ENCODE measurements at regions not wholly inside any gene's neighbourhood (a gene's known extent, or its start where the extent isn't known, plus 50 kb on each side); places are given as distances from the start of the nearest gene placed in this dataset.

- DNase-seq (ENCODE audit: low read depth in 4 of 6, low spot score in 6 of 6), result no peak
- 88% methylated on average over 6 of the region's 7 CpGs for WGBS (ENCODE audit: insufficient coverage)
- Histone ChIP-seq H3K27ac (ENCODE audit: low read depth, low read length) (no peak overlapping the region), H3K27me3 (ENCODE audit: control insufficient read depth, insufficient read depth, low read length) (no peaks in the 10 kb centered on the region), H3K9me3 (ENCODE audit: control insufficient read depth, insufficient read depth, low read length) (no peaks in the 10 kb centered on the region), H3K4me3 (ENCODE audit: low read depth, low read length) (no peak overlapping the region), H3K36me3 (ENCODE audit: control insufficient read depth, insufficient read depth, low read length) (no peaks in the 10 kb centered on the region), H3K4me1 (ENCODE audit: control insufficient read depth, insufficient read depth, low read length) (no peaks in the 10 kb centered on the region)
These were observed 71.2 kb upstream of the ARID5B start for GRCh38 chr10:61830072-61830845.

DNA sequence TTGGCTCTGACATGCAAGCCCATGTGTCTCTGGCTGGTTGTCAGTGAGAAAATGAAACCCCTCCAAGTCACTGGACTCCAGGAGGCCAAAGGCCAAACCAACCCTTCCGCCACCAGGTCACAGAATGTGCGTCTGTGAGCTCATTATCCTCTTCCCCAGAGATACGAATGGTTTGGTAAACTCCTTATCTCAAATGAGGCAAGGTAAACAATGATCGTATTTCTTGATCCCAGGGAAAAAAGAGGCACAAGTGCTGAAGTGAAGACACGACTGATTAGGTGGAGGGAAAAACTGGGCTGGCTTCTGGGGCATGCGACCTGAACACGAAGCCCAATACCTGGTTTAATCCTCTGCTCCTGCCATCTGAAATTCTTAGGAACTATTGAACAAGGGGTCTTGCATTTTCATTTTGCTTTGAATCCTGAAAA, 70.6 kb upstream of the ARID5B start:
- H3K27me3 ChIP-seq (ENCODE audit: control insufficient read depth, insufficient read depth, low read length), result no peaks in the 10 kb centered on the region
- no peak for DNase-seq (ENCODE audit: low read depth in 4 of 6, low spot score in 6 of 6)
- no peaks in the 10 kb centered on the region for H3K9me3 ChIP-seq (ENCODE audit: control insufficient read depth, insufficient read depth, low read length)
- H3K27ac ChIP-seq (ENCODE audit: low read depth, low read length), result no peak overlapping the region
- 92% methylated on average over 5 of the region's 7 CpGs for WGBS (ENCODE audit: insufficient coverage)
- no peaks in the 10 kb centered on the region for H3K36me3 ChIP-seq (ENCODE audit: control insufficient read depth, insufficient read depth, low read length)
- H3K4me3 ChIP-seq (ENCODE audit: low read depth, low read length), result no peak overlapping the region
- no peaks in the 10 kb centered on the region for H3K4me1 ChIP-seq (ENCODE audit: control insufficient read depth, insufficient read depth, low read length)

GRCh38 chr10:61832866-61833481, 68.5 kb upstream of the ARID5B start:
- no peaks in the 10 kb centered on the region for H3K36me3 ChIP-seq (ENCODE audit: control insufficient read depth, insufficient read depth, low read length)
- no peaks in the 10 kb centered on the region for H3K27me3 ChIP-seq (ENCODE audit: control insufficient read depth, insufficient read depth, low read length)
- H3K4me3 ChIP-seq (ENCODE audit: low read depth, low read length), result no peak overlapping the region
- no CpG with 5 or more reads among the region's 3 CpGs for WGBS (ENCODE audit: insufficient coverage)
- no peak for DNase-seq (ENCODE audit: low read depth in 4 of 6, low spot score in 6 of 6)
- H3K4me1 ChIP-seq (ENCODE audit: control insufficient read depth, insufficient read depth, low read length), result no peaks in the 10 kb centered on the region
- H3K27ac ChIP-seq (ENCODE audit: low read depth, low read length), result no peak overlapping the region
- no peaks in the 10 kb centered on the region for H3K9me3 ChIP-seq (ENCODE audit: control insufficient read depth, insufficient read depth, low read length)

GRCh38 chr10:61834519-61834918, 67.0 kb upstream of the ARID5B start:
- Histone ChIP-seq H3K27ac (ENCODE audit: low read depth, low read length) (no peak overlapping the region), H3K27me3 (ENCODE audit: control insufficient read depth, insufficient read depth, low read length) (no peaks in the 10 kb centered on the region), H3K9me3 (ENCODE audit: control insufficient read depth, insufficient read depth, low read length) (no peaks in the 10 kb centered on the region), H3K4me3 (ENCODE audit: low read depth, low read length) (no peak overlapping the region), H3K4me1 (ENCODE audit: control insufficient read depth, insufficient read depth, low read length) (no peaks in the 10 kb centered on the region), H3K36me3 (ENCODE audit: control insufficient read depth, insufficient read depth, low read length) (no peaks in the 10 kb centered on the region)
- 83% methylated on average over 1 of the region's 1 CpG for WGBS (ENCODE audit: insufficient coverage)
- no peak for DNase-seq (ENCODE audit: low read depth in 4 of 6, low spot score in 6 of 6)

DNA sequence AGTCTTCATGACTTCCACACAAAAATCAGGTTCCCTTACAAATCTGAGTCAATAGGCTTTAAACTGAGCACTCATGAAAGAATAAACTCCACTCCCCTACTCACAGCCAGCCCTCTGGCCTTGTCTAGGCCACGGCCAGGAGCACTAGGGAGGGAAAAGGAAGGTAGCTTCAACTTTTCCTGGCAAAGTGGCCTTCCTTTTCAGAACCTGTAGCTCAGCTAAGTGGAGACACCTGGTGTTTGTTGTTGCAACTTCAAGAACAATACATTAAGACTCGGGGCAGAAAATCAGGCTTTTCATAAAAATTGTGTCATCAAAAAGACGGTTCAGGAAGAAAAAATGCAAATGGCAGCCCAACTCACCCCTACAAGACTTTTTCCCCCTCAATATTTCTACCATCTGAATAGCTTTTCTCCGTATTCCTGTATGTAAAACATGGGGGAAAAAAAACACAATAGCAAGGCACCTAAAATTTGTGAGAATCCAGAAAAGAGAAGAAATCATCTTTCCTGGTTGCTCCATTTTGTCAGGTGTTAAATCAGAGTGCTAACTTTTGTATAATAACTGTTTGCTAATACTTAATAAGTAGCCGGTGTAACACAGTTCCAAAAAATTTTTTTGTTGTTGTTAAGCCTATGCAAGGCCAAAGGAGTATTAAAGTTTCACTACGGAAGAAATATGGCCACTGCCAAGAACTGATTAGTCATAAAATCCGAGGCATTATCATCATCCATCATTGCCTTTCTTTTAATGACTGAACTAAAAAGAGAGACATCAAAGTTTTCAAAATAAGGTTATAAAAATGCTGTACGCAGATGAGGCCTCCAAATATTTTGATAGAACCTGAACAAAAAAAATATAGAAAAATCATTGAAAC, 66.2 kb upstream of the ARID5B start:
- Histone ChIP-seq H3K4me1 (ENCODE audit: control insufficient read depth, insufficient read depth, low read length) (no peaks in the 10 kb centered on the region), H3K27me3 (ENCODE audit: control insufficient read depth, insufficient read depth, low read length) (no peaks in the 10 kb centered on the region), H3K36me3 (ENCODE audit: control insufficient read depth, insufficient read depth, low read length) (no peaks in the 10 kb centered on the region), H3K4me3 (ENCODE audit: low read depth, low read length) (no peak overlapping the region), H3K27ac (ENCODE audit: low read depth, low read length) (peak overlapping the region; percentile 63), H3K9me3 (ENCODE audit: control insufficient read depth, insufficient read depth, low read length) (no peaks in the 10 kb centered on the region)
- DNase-seq (ENCODE audit: low read depth in 4 of 6, low spot score in 6 of 6), result peak in 2 of 6 donors; percentile 39 to 81
- 80% methylated on average over 2 of the region's 8 CpGs for WGBS (ENCODE audit: insufficient coverage)

DNA sequence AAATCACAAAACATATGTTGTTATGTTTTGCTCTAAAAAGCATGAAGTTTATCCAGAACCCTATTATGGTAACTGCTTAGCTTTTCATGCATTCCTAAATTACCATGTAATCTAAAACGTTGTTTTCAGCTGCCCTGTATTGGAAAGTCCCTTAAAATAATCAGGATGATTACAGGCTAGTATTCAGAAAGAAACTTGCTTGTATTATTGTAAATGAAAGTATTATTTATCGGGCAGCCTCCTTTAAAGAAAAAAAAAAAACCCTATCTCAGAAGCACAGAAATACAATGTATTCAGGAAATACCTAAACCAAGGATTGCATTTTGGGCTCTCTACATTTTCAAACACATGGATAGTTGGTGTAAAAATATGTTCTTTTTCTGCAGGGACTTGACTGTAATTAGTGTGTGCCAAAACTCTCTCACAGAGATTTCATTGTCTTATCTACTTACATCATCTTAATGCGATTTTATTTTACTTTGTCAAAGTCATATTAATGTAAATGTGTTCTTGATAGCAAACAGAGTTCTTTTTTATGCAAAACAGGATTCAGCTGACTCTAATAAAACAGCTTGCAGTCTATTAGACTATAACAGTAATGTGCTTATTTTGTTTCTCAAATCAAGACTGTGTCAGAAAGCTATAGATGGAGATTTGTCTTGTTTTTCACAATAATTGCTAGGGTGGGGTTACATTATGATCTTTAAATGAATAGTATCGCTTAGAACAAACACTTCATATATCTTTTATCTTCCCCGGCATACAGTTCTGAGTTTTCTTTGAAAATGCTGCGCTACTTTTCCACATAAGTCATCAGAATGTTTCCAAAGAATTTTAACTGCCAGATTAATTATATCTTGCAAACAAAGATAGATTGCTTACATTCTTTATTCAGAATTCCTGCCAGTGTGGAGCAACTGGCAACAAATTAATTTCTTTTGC, 65.3 kb upstream of the ARID5B start:
- H3K9me3 ChIP-seq (ENCODE audit: control insufficient read depth, insufficient read depth, low read length), result no peaks in the 10 kb centered on the region
- no peaks in the 10 kb centered on the region for H3K27me3 ChIP-seq (ENCODE audit: control insufficient read depth, insufficient read depth, low read length)
- WGBS (ENCODE audit: insufficient coverage), result 63% methylated on average over 2 of the region's 6 CpGs
- H3K36me3 ChIP-seq (ENCODE audit: control insufficient read depth, insufficient read depth, low read length), result no peaks in the 10 kb centered on the region
- DNase-seq (ENCODE audit: low read depth in 4 of 6, low spot score in 6 of 6), result peak in 3 of 6 donors; percentile 20 to 86 (median 52)
- H3K4me3 ChIP-seq (ENCODE audit: low read depth, low read length), result no peak overlapping the region
- peak overlapping the region; percentile 63 for H3K27ac ChIP-seq (ENCODE audit: low read depth, low read length)
- H3K4me1 ChIP-seq (ENCODE audit: control insufficient read depth, insufficient read depth, low read length), result no peaks in the 10 kb centered on the region

DNA sequence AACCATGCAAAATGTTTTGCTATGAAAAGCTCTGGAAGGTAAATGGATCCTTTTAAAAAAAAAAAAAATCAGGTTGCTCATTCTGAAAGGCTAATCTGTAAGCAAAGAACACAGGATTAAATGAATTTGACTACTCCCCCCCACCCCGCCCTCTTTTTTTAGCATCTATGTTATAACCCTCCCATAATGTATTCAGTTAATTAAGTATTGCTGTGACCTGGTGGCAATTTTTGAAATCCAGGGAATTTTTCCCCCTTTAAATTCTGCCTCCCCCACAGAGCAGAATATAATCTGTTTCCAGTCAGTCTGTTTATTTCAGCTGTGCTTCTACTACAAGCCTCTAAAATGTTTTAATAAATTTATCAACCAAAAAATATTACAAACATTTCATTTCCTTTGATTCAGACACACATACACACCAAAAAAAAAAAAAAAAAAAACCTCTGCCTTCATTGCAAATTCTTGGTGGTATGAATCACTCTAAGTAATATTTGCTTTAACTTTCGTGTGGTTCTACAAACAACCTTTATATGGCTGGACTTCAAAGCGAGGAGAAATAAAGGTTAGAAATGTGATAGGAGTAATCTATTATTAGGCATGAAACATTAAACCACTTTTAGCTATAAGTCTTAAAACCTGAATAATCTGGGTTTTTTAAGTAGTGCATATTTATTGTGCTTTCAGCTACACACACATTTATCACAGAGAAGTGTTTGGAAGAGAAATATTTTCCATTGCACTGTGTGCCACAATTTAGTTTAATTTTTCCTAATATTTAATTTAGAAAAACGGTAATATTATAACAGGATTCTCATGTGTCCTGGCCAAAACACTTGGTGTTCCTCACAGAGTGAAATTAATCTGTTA, 64.4 kb upstream of the ARID5B start:
- no CpG with 5 or more reads among the region's 4 CpGs for WGBS (ENCODE audit: insufficient coverage)
- Histone ChIP-seq H3K4me3 (ENCODE audit: low read depth, low read length) (no peak overlapping the region), H3K9me3 (ENCODE audit: control insufficient read depth, insufficient read depth, low read length) (no peaks in the 10 kb centered on the region), H3K4me1 (ENCODE audit: control insufficient read depth, insufficient read depth, low read length) (no peaks in the 10 kb centered on the region), H3K27me3 (ENCODE audit: control insufficient read depth, insufficient read depth, low read length) (no peaks in the 10 kb centered on the region), H3K27ac (ENCODE audit: low read depth, low read length) (peak overlapping the region; percentile 63), H3K36me3 (ENCODE audit: control insufficient read depth, insufficient read depth, low read length) (no peaks in the 10 kb centered on the region)
- no peak for DNase-seq (ENCODE audit: low read depth in 4 of 6, low spot score in 6 of 6)

DNA sequence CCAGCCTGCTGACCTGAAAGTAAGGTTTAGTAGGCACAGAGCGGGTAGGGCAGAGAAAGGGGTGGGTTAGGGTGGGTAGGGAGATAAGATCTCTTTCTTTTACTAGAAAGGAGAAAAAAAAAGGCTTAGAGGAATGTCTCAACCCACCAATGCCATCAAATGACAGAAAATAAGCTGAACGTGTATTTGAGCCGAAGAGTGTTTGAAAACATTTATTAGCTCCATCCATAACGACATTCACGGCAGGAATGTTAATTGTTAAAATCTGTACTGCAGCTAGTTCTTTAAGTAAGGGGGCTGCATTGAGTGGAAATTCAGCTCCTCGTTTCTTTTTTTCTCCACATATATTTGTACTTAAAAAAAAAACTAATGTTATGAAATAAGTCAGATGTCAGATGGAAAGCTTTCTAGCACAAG, 63.7 kb upstream of the ARID5B start:
- Histone ChIP-seq H3K27ac (ENCODE audit: low read depth, low read length) (peak overlapping the region; percentile 17), H3K4me1 (ENCODE audit: control insufficient read depth, insufficient read depth, low read length) (no peaks in the 10 kb centered on the region), H3K4me3 (ENCODE audit: low read depth, low read length) (no peak overlapping the region), H3K27me3 (ENCODE audit: control insufficient read depth, insufficient read depth, low read length) (no peaks in the 10 kb centered on the region), H3K36me3 (ENCODE audit: control insufficient read depth, insufficient read depth, low read length) (no peaks in the 10 kb centered on the region), H3K9me3 (ENCODE audit: control insufficient read depth, insufficient read depth, low read length) (no peaks in the 10 kb centered on the region)
- WGBS (ENCODE audit: insufficient coverage), result no CpG with 5 or more reads among the region's 6 CpGs
- peak in 1 of 6 donors; percentile 47 for DNase-seq (ENCODE audit: low read depth in 4 of 6, low spot score in 6 of 6)
